Heart right ventricle (tissue), 16 donors: ENCODE measurements at regions not wholly inside any gene's neighbourhood (a gene's known extent, or its start where the extent isn't known, plus 50 kb on each side); places are given as distances from the start of the nearest gene placed in this dataset.
A peak's percentile ranks its signal among the peaks of the same experiment; 100 is the strongest.

Experiments used
- ATAC-seq, 8 donors: fragments of 200-7000 bp; cut with Tn5 transposase; one replicate each; pipeline ENCODE4 v1.9.1; 2020; ENCODE audit warnings: mild to moderate bottlenecking in 8 of 8, moderate library complexity in 8 of 8, moderate number of reproducible peaks in 1 of 8
- DNase-seq, 2 donors: peaks; one replicate each; pipeline ENCODE4 v3.0.0-alpha.2; 2020
- H3K27ac ChIP-seq, 10 donors: fragments of 200-600 bp; sonication (generic) in 2 of 10; one replicate each; pipeline versions ENCODE4 v1.5.0 to v1.8.0; 2020 to 2022; ENCODE audit warnings: mild to moderate bottlenecking in 3 of 10
- H3K27me3 ChIP-seq, 7 donors: fragments of 200-600 bp; one replicate each; pipeline ENCODE4 v1.8.0; 2021 to 2022; ENCODE audit warnings: mild to moderate bottlenecking in 2 of 7
- H3K36me3 ChIP-seq, 9 donors: fragments of 200-600 bp; sonication (generic) in 1 of 9; one replicate each; pipeline versions ENCODE4 v1.5.0 to v1.8.0; 2020 to 2022; ENCODE audit warnings: mild to moderate bottlenecking in 2 of 9
- H3K4me1 ChIP-seq, 9 donors: fragments of 200-600 bp; sonication (generic) in 1 of 9; one replicate each; pipeline versions ENCODE4 v1.5.0 to v1.8.0; 2020 to 2022; ENCODE audit warnings: mild to moderate bottlenecking in 4 of 9
- H3K4me3 ChIP-seq, 10 donors: fragments of 200-600 bp; sonication (generic) in 2 of 10; one replicate each; pipeline versions ENCODE4 v1.5.0 to v1.8.0; 2020 to 2022; ENCODE audit warnings: mild to moderate bottlenecking in 7 of 10, moderate library complexity in 2 of 10
- H3K9me3 ChIP-seq, 11 donors: fragments of 200-600 bp in 10 of 11; sonication (generic) in 2 of 11; one replicate each; pipeline versions ENCODE4 v1.5.0 to v1.8.0; 2013 to 2022; ENCODE audit warnings: mild to moderate bottlenecking in 2 of 11, control low read depth in 1 of 11, moderate library complexity in 1 of 11
- CTCF ChIP-seq, 9 donors: fragments of 200-600 bp; sonication (generic) in 2 of 9; IDR thresholded peaks; one replicate each; pipeline versions ENCODE4 v1.5.0 to v1.8.0; 2021 to 2022; ENCODE audit warnings: antibody characterized with exemption in 9 of 9, mild to moderate bottlenecking in 5 of 9, moderate library complexity in 1 of 9
- WGBS, 2 donors: extraction: QIAGEN DNeasy Blood & Tissue Kit; methylation state at CpG; one replicate each; pipeline ENCODE4 v1.1.7; 2013; ENCODE audit warnings: inconsistent platforms in 1 of 2; 5-methylcytosine and 5-hydroxymethylcytosine counted together
- intact Hi-C, 10 donors: fragments of 100-400 bp; cut with DNase I; formaldehyde crosslinking; loops; one replicate each; pipeline versions ENCODE4 v1.11.1 to v1.14.2; 2022
- donor health status: Arrhythmogenic right ventricular cardiomyopathy.
- donor health status: ischemic (EF 13 %, LVEDD 7.1; RV severe dilation, severe dysfunction).
- donor health status: healthy with polysubstance abuse.
- donor health status: DM: no; HTN: yes; CAD: no.
- donor health status: DM: no; HTN: no; CAD: no.
- donor health status: ischemic (EF 25% LVEDD 6.9; RV normal size, moderate dysfunction).
- donor health status: ischemic (EF 25% LVEDD 5.7; RV mildly dilated, moderate dysfunction).
- donor health status: healthy.
- donor health status: DM: yes; HTN: yes; CAD: no.
- donor health status: Ischemic cardiomyopathy.
- donor health status: ischemic (EF 35%, LVEDD 5.7; RV mildly dilated, moderate dysfunction).
- donor health status: nonischemic (EF 11% LVEDD 7.7; RV severe dilation, severe dysfunction).
- donor health status: DM: yes; HTN: yes; CAD: no.
- donor health status: PGD.
- donor health status: ischemic (EF 29% LVEDD 5.4; RV normal size, mild dysfunction).
- donor health status: nonischemic (EF 23%, LVEDD 6.1; RV moderate dilation, normal function).

- no peaks in the 10 kb centered on the region for H3K36me3 ChIP-seq
- peaks cover 0 to 4% (median 0%) of the 10 kb centered on the region in 11 donors for H3K9me3 ChIP-seq
- intact Hi-C loops, result no loop called here
- ATAC-seq (no peak), DNase-seq (no peak)
- peaks cover 0 to 3% (median 0%) of the 10 kb centered on the region in 9 donors for H3K4me1 ChIP-seq
- H3K27ac ChIP-seq, result no peak overlapping the region
- no peak overlapping the region for H3K4me3 ChIP-seq
- no peak for TF ChIP-seq CTCF (IDR thresholded peaks at IDR 0.05)
- H3K27me3 ChIP-seq, result peaks cover 0 to 2% (median 0%) of the 10 kb centered on the region in 7 donors
- WGBS, 2 donors, result 56 to 58% methylated on average over 4 of the region's 4 CpGs
These were observed 103.4 kb downstream of the IL20RB start for GRCh38 chr3:137061186-137061585.

GRCh38 chr3:137062250-137062649 is 104.5 kb downstream of the IL20RB start:
- intact Hi-C loops, result no loop called here
- no peak overlapping the region for H3K27ac ChIP-seq
- ATAC-seq (no peak), DNase-seq (no peak)
- no peak overlapping the region for H3K4me3 ChIP-seq
- peaks cover 0 to 4% (median 0%) of the 10 kb centered on the region in 11 donors for H3K9me3 ChIP-seq
- H3K27me3 ChIP-seq, result peaks cover 0 to 5% (median 0%) of the 10 kb centered on the region in 7 donors
- no peaks in the 10 kb centered on the region for H3K36me3 ChIP-seq
- H3K4me1 ChIP-seq, result peaks cover 0 to 3% (median 0%) of the 10 kb centered on the region in 9 donors
- 60 to 86% methylated on average over 2 of the region's 2 CpGs for WGBS, 2 donors
- no peak for TF ChIP-seq CTCF (IDR thresholded peaks at IDR 0.05)

GRCh38 chr3:137065381-137065780 is 107.6 kb downstream of the IL20RB start:
- no peak for DNase-seq
- 78 to 88% methylated on average over 1 of the region's 1 CpG for WGBS, 2 donors
- peaks cover 0 to 3% (median 0%) of the 10 kb centered on the region in 9 donors for H3K4me1 ChIP-seq
- no peak for ATAC-seq
- intact Hi-C loops, result no loop called here
- H3K27ac ChIP-seq, result no peak overlapping the region
- peaks cover 0 to 4% (median 0%) of the 10 kb centered on the region in 11 donors for H3K9me3 ChIP-seq
- peaks cover 0 to 5% (median 0%) of the 10 kb centered on the region in 7 donors for H3K27me3 ChIP-seq
- H3K4me3 ChIP-seq, result no peak overlapping the region
- H3K36me3 ChIP-seq, result no peaks in the 10 kb centered on the region
- no peak for TF ChIP-seq CTCF (IDR thresholded peaks at IDR 0.05)

GRCh38 chr3:137066092-137066491 is 108.3 kb downstream of the IL20RB start:
- intact Hi-C loops, result no loop called here
- Histone ChIP-seq H3K27ac (no peak overlapping the region), H3K4me3 (no peak overlapping the region), H3K36me3 (no peaks in the 10 kb centered on the region), H3K4me1 (no peaks in the 10 kb centered on the region), H3K27me3 (peaks cover 0 to 5% (median 0%) of the 10 kb centered on the region in 7 donors), H3K9me3 (peaks cover 0 to 4% (median 0%) of the 10 kb centered on the region in 11 donors)
- 78 to 83% methylated on average over 2 of the region's 2 CpGs for WGBS, 2 donors
- no peak for TF ChIP-seq CTCF (IDR thresholded peaks at IDR 0.05)
- ATAC-seq (peak in 1 of 8 donors; percentile 24), DNase-seq (no peak)
